IPS-15b (cell line): ENCODE measurements at regions not wholly inside any gene's neighbourhood (a gene's known extent, or its start where the extent isn't known, plus 50 kb on each side); places are given as distances from the start of the nearest gene placed in this dataset.

Experiments
- H3K27me3 ChIP-seq: one replicate; pipeline ENCODE4 v1.6.1; 2013; ENCODE audit warnings: low read length; ENCODE audit not compliant: control insufficient read depth, insufficient read depth
- H3K36me3 ChIP-seq: one replicate; pipeline ENCODE4 v1.6.1; 2013; ENCODE audit warnings: low read length; ENCODE audit not compliant: control insufficient read depth, insufficient read depth
- H3K4me1 ChIP-seq: one replicate; pipeline ENCODE4 v1.6.1; 2013; ENCODE audit warnings: mild to moderate bottlenecking, low read length; ENCODE audit not compliant: control insufficient read depth, insufficient read depth
- H3K4me3 ChIP-seq: one replicate; pipeline ENCODE4 v1.5.1; 2013; ENCODE audit warnings: low read depth, low read length
- H3K9ac ChIP-seq: one replicate; pipeline ENCODE4 v1.6.1; 2013; ENCODE audit warnings: low read depth, mild to moderate bottlenecking, low read length
- H3K9me3 ChIP-seq: one replicate; pipeline ENCODE4 v1.6.1; 2013; ENCODE audit warnings: mild to moderate bottlenecking, low read length; ENCODE audit not compliant: control insufficient read depth, insufficient read depth

DNA sequence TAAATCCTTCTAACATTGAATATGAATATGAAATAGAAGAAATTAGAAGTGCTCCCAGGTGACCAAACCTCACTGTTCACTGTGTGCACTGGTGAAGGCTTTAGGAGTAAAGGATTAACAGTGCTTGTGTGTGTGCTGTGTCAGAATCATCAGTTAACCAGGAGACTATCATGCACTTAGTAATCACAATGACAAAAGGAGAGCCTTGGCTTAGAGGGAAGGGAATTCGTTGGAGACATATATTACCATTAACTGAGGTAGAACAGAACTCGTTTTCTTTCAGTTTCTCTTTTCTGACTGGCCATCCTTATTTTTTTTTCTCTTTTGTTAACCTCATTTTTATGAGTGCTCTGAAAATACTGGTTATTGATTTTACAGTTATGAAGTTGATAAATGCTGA lies 213.3 kb upstream of the GBE1 start:
- no peaks in the 10 kb centered on the region for H3K27me3 ChIP-seq
- no peaks in the 10 kb centered on the region for H3K9me3 ChIP-seq
- H3K4me3 ChIP-seq: no peak overlapping the region
- H3K9ac ChIP-seq: no peak overlapping the region
- no peaks in the 10 kb centered on the region for H3K36me3 ChIP-seq
- H3K4me1 ChIP-seq: no peaks in the 10 kb centered on the region

DNA sequence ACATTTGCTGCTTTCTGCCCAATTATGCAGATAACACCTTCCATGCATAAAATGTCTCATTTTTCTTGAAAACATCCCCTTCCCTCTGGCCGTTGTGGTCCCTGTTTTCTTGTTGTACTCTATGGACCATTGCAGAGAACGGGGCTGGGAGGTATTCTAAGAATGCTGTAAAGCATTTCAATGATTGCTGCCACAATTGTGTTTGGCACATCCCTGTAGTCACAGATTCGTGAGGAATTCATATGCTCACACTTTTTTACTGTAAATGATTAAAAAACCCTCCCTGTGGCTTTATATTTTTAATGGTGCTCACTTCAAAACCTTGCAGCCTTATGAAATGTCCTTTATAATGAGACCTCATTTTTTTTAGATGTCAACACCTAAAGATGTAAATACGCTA lies 207.2 kb upstream of the GBE1 start:
- no peaks in the 10 kb centered on the region for H3K36me3 ChIP-seq
- H3K9me3 ChIP-seq: no peaks in the 10 kb centered on the region
- no peak overlapping the region for H3K4me3 ChIP-seq
- no peaks in the 10 kb centered on the region for H3K27me3 ChIP-seq
- peaks cover 25% of the 10 kb centered on the region for H3K4me1 ChIP-seq
- no peak overlapping the region for H3K9ac ChIP-seq

DNA sequence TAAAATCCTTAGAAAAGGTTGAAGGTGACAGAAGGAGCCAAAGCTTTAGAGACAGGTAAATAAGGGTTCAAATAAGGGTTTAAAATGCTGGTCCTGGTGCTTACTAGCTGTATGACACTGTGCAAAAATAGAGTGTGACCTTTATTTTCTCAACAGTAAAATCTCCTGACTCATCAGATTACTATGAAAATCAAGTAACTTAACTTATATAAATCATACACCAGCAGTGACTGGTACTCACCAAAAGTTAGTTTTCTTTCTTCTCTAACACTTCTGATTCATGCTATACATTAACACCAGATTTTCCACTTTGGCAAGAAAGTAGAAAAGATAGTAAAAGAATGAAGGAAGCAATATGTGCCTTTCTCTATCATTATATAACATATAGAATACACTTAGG lies 205.9 kb upstream of the GBE1 start:
- no peaks in the 10 kb centered on the region for H3K36me3 ChIP-seq
- peaks cover 25% of the 10 kb centered on the region for H3K4me1 ChIP-seq
- H3K4me3 ChIP-seq: no peak overlapping the region
- H3K27me3 ChIP-seq: no peaks in the 10 kb centered on the region
- H3K9ac ChIP-seq: no peak overlapping the region
- no peaks in the 10 kb centered on the region for H3K9me3 ChIP-seq

DNA sequence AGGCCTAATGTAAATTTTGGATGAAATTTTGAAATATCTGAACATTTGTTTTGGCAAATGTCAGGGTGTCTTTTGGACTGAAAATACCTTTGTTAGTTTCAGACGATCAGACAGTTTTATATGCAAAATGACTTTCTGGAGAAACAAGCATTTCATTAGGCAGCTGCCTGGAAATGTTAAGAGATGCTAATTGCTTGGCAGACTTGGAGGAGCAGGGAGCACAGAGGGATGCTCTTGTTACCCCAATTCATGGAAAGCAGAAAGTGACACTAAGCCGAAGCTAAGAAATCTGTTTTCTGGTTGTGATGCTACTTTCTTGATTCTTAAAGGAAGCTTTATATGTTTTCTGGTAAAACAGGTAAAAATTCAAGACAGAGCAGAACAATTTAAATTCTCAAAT lies 204.3 kb upstream of the GBE1 start:
- no peak overlapping the region for H3K9ac ChIP-seq
- no peaks in the 10 kb centered on the region for H3K27me3 ChIP-seq
- peaks cover 25% of the 10 kb centered on the region for H3K4me1 ChIP-seq
- H3K9me3 ChIP-seq: no peaks in the 10 kb centered on the region
- no peaks in the 10 kb centered on the region for H3K36me3 ChIP-seq
- H3K4me3 ChIP-seq: no peak overlapping the region

DNA sequence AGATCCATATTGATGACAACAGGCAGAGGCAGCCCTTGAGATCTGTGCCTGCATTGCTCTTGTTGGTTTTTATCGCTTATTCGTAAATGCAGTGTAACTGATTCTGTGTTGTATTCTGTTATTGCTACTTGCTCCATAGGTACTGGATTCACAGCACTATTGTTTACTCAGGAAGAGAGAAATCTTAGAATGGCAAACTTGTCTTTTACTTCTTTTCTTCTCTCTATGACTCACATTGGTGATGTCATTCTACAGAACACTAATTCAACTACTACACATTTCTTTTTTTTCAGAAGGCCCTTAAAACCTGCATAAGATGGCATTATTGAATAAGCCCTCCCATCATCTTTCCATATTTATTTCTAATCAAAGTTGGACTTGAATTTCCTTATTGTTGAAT lies 201.0 kb upstream of the GBE1 start:
- no peaks in the 10 kb centered on the region for H3K9me3 ChIP-seq
- no peak overlapping the region for H3K4me3 ChIP-seq
- no peaks in the 10 kb centered on the region for H3K27me3 ChIP-seq
- no peak overlapping the region for H3K9ac ChIP-seq
- no peaks in the 10 kb centered on the region for H3K36me3 ChIP-seq
- peaks cover 16% of the 10 kb centered on the region for H3K4me1 ChIP-seq

DNA sequence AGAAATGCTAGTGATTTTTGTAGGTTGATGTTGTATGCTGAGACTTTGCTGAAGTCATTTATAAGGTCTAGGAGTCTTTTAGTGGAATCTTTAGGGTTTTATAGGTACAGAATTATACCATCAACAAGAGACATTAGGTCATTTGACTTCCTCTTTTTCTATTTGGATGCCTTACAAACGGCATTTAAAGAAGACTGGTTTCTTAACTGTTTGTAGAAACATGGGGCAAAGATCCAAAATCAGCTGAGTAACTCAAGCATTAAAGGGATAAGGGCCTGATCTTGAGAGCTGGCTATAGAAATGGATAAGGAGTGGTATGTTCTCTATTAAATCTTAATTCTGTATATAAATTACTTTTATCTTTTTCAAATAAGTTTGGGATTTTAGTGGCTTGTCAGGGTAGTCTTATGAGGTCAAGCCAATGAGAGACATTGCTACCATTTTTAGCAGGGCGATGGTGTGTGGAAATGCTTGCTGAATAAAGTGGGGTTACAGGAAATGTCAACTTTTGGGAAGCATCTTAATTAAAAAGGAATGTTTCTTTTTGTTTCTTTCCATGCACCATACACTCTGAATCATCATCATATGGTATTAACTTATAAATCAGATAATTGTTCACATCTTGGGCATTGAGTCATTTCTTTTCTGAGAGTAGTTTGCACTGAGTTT lies 197.7 kb upstream of the GBE1 start:
- no peak overlapping the region for H3K4me3 ChIP-seq

DNA sequence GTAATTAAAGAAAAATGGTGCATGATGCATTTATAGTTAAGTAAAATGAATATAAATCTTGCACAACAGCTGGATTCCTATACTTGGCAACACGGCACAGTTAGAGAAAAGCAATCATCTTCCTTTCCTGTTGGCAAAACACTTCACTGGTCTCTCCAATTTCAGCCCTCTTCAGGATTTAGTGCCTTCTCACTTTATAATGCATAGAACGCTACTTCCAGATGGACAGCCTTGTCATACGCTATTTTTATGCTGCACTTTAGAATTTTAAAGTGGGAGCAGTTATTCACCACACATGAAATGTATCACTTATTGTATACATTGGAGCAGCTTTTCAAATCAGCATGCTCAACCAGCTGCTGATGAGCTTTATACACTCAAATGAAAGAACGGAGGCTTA lies 194.4 kb upstream of the GBE1 start:
- Histone ChIP-seq H3K9me3 (no peaks in the 10 kb centered on the region), H3K36me3 (no peaks in the 10 kb centered on the region), H3K27me3 (no peaks in the 10 kb centered on the region), H3K4me1 (no peaks in the 10 kb centered on the region), H3K4me3 (no peak overlapping the region), H3K9ac (no peak overlapping the region)

More for the DNA sequence above, 197.7 kb upstream of the GBE1 start:
- no peaks in the 10 kb centered on the region for H3K36me3 ChIP-seq
- no peaks in the 10 kb centered on the region for H3K9me3 ChIP-seq
- no peak overlapping the region for H3K9ac ChIP-seq
- no peaks in the 10 kb centered on the region for H3K27me3 ChIP-seq
- H3K4me1 ChIP-seq: no peaks in the 10 kb centered on the region

DNA sequence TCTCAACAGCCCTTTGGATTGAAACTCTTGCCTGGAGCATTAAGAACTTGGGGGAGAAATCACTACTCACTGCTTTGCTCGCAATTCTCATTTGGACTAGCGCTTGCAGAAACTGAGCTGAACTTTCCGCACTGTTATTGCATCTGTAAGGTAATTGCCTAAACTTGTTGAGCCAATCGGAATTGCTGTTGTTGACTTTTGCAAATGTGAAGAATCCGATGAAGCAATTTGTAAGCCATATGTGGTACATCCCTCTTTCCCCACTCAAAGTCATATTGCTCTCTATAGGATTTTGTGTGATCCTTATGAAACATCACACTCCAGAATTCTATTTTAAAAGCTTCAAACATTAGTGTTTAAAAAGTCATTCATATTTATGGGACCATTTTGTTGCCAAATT lies 191.7 kb upstream of the GBE1 start:
- Histone ChIP-seq H3K4me3 (no peak overlapping the region), H3K9me3 (no peaks in the 10 kb centered on the region), H3K36me3 (no peaks in the 10 kb centered on the region), H3K27me3 (no peaks in the 10 kb centered on the region), H3K4me1 (no peaks in the 10 kb centered on the region), H3K9ac (no peak overlapping the region)

DNA sequence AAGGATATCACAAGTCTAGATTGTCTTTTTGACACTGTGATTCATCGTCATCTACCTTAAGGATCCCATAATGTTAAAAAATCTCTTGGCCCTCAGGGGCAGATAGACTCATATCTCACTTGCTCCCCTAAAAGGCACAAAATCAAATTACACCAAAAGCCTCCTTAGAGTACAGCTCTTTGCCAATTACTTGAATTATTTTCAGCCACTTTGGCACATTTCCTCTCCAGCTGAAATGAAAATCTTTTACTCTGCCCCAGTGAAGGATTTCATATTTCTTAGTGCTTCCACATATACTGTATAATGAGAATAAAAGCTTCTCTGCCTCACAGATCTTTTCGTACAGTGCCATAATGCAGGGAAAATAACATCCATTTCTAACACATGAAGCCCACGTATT lies 190.7 kb upstream of the GBE1 start:
- H3K9me3 ChIP-seq: no peaks in the 10 kb centered on the region
- H3K9ac ChIP-seq: no peak overlapping the region
- no peaks in the 10 kb centered on the region for H3K36me3 ChIP-seq
- no peaks in the 10 kb centered on the region for H3K27me3 ChIP-seq
- H3K4me1 ChIP-seq: no peaks in the 10 kb centered on the region
- H3K4me3 ChIP-seq: no peak overlapping the region

DNA sequence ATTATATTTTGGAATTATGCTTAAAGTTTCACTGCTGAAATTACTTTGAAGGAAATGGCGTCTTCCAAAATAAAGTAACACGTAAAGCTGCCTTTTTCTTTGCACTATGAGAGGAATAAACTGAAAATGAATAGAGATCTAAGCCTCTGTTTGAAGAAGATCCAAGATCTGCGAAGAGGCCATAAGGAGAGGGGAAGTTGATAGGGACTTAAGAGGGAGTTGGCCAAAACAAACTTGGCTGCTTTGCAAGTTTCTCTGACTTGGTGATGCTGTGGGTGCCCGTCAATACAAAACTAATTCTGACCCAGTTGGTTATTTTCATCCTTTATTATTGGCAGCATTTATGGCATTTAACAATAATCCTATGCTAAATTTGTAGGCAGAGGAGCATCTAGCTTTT lies 190.2 kb upstream of the GBE1 start:
- no peaks in the 10 kb centered on the region for H3K9me3 ChIP-seq
- H3K4me1 ChIP-seq: no peaks in the 10 kb centered on the region

DNA sequence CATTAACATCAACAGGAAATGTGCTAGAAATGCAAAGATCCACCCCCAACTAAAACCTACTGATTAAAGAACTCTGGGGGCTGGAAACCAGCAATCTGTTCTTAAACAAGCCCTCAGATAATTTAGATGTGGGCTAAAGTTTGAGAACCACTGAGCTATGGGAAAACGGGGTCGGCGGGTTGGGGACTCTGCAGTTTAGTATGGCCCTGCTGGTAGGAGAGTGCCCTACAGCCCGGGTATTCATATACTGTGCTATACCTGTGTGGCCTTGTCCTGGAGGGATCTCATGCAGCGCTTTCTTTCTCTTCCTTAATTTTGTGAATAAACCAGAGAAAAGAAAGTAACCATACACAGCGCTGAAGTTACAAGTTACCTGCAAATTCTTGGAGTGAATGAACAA lies 189.7 kb upstream of the GBE1 start:
- no peaks in the 10 kb centered on the region for H3K27me3 ChIP-seq
- no peaks in the 10 kb centered on the region for H3K9me3 ChIP-seq
- no peak overlapping the region for H3K9ac ChIP-seq
- H3K4me3 ChIP-seq: no peak overlapping the region
- H3K36me3 ChIP-seq: no peaks in the 10 kb centered on the region
- no peaks in the 10 kb centered on the region for H3K4me1 ChIP-seq

More for the DNA sequence above, 190.2 kb upstream of the GBE1 start:
- Histone ChIP-seq H3K36me3 (no peaks in the 10 kb centered on the region), H3K27me3 (no peaks in the 10 kb centered on the region), H3K4me3 (no peak overlapping the region), H3K9ac (no peak overlapping the region)

DNA sequence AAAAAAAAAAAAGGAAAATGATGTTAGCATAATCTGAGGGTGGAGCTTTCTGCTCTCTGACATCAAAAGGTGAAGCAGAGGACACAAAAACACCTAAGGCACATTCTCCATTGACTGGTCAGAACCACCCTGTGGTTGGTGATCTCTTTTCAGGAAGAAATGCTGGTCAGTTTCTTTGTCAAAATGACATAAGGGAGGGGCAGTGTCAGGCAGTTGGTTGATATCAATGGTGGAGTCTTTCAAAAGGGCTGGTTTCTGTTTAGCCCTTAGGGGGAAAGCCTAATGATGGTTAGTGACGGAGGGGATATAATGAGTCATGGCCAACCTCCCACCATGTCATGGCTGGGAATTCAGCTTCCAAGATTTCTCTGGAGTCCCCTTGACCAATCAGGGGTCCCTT lies 185.9 kb upstream of the GBE1 start:
- no peaks in the 10 kb centered on the region for H3K36me3 ChIP-seq

More for the DNA sequence above, 185.9 kb upstream of the GBE1 start:
- Histone ChIP-seq H3K4me1 (no peaks in the 10 kb centered on the region), H3K27me3 (no peaks in the 10 kb centered on the region), H3K9ac (no peak overlapping the region), H3K4me3 (no peak overlapping the region), H3K9me3 (no peaks in the 10 kb centered on the region)
